Gastrocnemius medialis (tissue), 4 donors: ENCODE measurements at regions not wholly inside any gene's neighbourhood (a gene's known extent, or its start where the extent isn't known, plus 50 kb on each side); places are given as distances from the start of the nearest gene placed in this dataset.

ENCODE experiments used
- CTCF ChIP-seq, 5 experiments: fragments of 450-650 bp in 3 of 5; fragments of 200-600 bp in 2 of 5; sonication (generic) in 2 of 5; IDR thresholded peaks in 4 of 5; conservative IDR thresholded peaks in 1 of 5; 1 replicate in 4 of 5; 2 replicates in 1 of 5; pipeline ENCODE4 v1.5.1; 2016 to 2019; ENCODE audit warnings: antibody characterized with exemption in 5 of 5, mild to moderate bottlenecking in 3 of 5, moderate library complexity in 3 of 5
- POLR2A ChIP-seq, 2 donors: fragments of 450-650 bp; IDR thresholded peaks; one replicate each; pipeline ENCODE4 v1.6.1; 2017; ENCODE audit warnings: antibody characterized with exemption in 2 of 2, mild to moderate bottlenecking in 2 of 2, moderate library complexity in 2 of 2

DNA sequence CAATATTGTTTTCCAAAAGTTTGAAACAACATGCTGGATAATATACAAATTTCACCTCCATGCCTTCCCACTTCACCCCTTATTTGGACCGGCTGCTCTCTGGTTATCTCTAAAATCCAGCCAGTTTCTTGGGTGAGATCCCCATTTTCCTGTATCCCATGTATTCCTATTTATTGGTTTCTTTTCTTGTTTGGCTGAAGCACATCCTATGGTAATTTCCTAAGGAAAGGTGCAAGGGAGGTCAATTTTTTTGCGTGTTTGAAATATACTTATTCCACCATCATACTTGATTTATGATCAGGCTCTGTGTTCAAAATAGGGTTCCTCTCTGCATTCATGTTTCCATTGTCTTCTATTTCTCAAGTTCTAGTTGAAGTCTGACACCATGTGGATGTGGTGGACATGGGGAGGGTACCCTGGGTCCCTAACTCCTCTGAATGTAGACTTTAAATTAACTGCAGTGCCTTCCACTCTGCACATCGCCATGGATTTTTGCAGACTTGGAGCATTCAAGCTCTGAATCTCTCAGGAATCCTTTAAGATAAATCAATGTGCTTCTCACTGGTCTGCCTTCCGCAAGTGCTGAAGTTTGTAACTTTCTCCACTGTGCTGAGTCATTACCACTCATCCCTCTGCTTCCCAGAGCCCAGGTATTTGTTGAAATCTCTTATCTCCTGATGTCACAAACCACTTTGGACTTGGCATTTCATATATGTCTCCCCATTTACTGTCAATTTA lies 52.1 kb upstream of the TLE3 start:
- TF ChIP-seq CTCF (IDR thresholded peaks at IDR 0.05 in 4 of 5, conservative IDR thresholded peaks at IDR 0.05 in 1 of 5) (no peak), POLR2A (IDR thresholded peaks at IDR 0.05) (no peak)
